ENCODE measurements at regions not wholly inside any gene's neighbourhood (a gene's known extent, or its start where the extent isn't known, plus 50 kb on each side); places are given as distances from the start of the nearest gene placed in this dataset.
A peak's percentile ranks its signal among the peaks of the same experiment; 100 is the strongest.

DNA sequence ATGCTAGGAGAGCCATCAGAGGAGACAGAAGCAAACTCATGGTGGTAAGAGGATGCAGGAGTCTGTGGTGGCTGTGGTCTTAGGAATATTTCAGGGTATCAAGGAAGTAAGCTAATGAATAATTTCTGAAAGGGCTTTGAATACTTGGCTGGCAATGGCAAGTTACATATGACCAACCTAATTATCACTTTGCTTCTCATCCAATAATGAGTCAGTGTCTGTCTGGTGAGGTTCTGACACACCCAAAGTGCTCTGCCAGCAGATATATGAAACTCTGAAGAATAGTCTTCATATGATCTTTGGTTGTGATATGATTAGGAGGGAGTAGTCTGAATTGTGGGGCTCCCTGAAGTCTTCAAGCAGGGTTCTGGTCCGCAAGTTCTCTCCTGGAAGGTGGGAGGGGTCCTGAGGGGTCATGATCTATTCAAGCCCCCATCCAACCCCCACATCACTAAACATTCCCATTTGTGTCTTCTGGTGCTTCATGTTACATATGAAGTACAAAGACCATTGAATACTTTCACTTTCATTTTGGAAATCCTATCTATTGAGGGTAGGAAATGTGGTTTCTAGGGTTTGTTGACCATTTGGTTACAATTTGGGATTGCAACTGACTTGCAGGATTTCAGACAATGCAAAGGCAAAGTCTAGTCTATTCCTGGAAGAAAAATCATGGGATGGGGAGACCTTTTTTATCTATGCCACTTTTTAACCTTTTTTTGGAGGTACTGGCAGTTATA lies 199.9 kb upstream of the CDKN2B start:
- Histone ChIP-seq H2AFZ (ENCODE audit: low read depth, low read length, poor library complexity, severe bottlenecking) (peak overlapping the region; percentile 49), H3K4me1 (ENCODE audit: control insufficient read depth in 1 of 2, insufficient read depth in 2 of 2, low read length in 2 of 2) (peaks cover 57 to 62% of the 10 kb centered on the region in 2 experiments), H3K79me2 (ENCODE audit: insufficient read depth, low read length) (no peaks in the 10 kb centered on the region), H3K9me3 (ENCODE audit: control insufficient read depth in 1 of 2, insufficient read depth in 1 of 2, low read depth in 1 of 2, low read length in 2 of 2) (no peaks in the 10 kb centered on the region), H3K27me3 (ENCODE audit: insufficient read depth, low read length) (no peaks in the 10 kb centered on the region), H3K27ac (ENCODE audit: low read depth, low read length) (no peak overlapping the region), H3K9ac (ENCODE audit: low read length) (no peak overlapping the region), H3K4me3 (replicated peaks in 1 of 2; ENCODE audit: low read depth in 1 of 2, low read length in 2 of 2) (peak overlapping the region in 1 of 2 experiments; percentile 25; a peak in 1 of 4 replicates), H3K4me2 (ENCODE audit: low read length) (peak overlapping the region; percentile 58), H3K36me3 (ENCODE audit: control insufficient read depth in 1 of 2, insufficient read depth in 2 of 2, low read length in 2 of 2) (no peaks in the 10 kb centered on the region), H3K9me2 (ENCODE audit: insufficient read depth) (no peaks in the 10 kb centered on the region), H4K20me1 (ENCODE audit: insufficient read depth) (no peaks in the 10 kb centered on the region)
- ChIA-PET POLR2A (no interaction called here), CTCF (no interaction called here), RAD21 (ENCODE audit: low non-redundant PET in 1 of 2, low total read pairs in 2 of 2, uncharacterized antibody in 2 of 2, unreplicated experiment in 2 of 2) (no interaction called here)
- no TSS peak for BruUV-seq (replicated peaks)
- DNase-seq (ENCODE audit: low read depth, low spot score) (no peak), ATAC-seq (no peak)
- intact Hi-C loops (cut with micrococcal nuclease), result no loop called here
- no peak for TF ChIP-seq CEBPB (IDR thresholded peaks at IDR 0.05; ENCODE audit: low read depth)
- peak; percentile 41 for TF ChIP-seq POLR2A (IDR thresholded peaks at IDR 0.05; ENCODE audit: borderline replicate concordance, extremely low read depth, insufficient read depth, insufficient read length)
- TF ChIP-seq EZH2phosphoT487 (IDR thresholded peaks at IDR 0.05; ENCODE audit: borderline replicate concordance), result no peak
- TF ChIP-seq CBX3 (IDR thresholded peaks at IDR 0.05; ENCODE audit: low read depth), result no peak
- peak; percentile 6 for TF ChIP-seq TCF7L2 (IDR thresholded peaks at IDR 0.05; ENCODE audit: borderline replicate concordance, extremely low read depth, insufficient read depth, insufficient read length)
- TF ChIP-seq, protein P1, sequence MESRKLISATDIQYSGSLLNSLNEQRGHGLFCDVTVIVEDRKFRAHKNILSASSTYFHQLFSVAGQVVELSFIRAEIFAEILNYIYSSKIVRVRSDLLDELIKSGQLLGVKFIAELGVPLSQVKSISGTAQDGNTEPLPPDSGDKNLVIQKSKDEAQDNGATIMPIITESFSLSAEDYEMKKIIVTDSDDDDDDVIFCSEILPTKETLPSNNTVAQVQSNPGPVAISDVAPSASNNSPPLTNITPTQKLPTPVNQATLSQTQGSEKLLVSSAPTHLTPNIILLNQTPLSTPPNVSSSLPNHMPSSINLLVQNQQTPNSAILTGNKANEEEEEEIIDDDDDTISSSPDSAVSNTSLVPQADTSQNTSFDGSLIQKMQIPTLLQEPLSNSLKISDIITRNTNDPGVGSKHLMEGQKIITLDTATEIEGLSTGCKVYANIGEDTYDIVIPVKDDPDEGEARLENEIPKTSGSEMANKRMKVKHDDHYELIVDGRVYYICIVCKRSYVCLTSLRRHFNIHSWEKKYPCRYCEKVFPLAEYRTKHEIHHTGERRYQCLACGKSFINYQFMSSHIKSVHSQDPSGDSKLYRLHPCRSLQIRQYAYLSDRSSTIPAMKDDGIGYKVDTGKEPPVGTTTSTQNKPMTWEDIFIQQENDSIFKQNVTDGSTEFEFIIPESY (IDR thresholded peaks at IDR 0.05; ENCODE audit: extremely low read depth, insufficient replicate concordance, low read length), result no peak
- no peak for TF ChIP-seq EGR1 (IDR thresholded peaks at IDR 0.05; ENCODE audit: low read depth)
- no peak for TF ChIP-seq YY1 (IDR thresholded peaks at IDR 0.05; ENCODE audit: extremely low read depth, insufficient replicate concordance, low read depth, low read length)
